ENCODE measurements at regions not wholly inside any gene's neighbourhood (a gene's known extent, or its start where the extent isn't known, plus 50 kb on each side); places are given as distances from the start of the nearest gene placed in this dataset.

DNA sequence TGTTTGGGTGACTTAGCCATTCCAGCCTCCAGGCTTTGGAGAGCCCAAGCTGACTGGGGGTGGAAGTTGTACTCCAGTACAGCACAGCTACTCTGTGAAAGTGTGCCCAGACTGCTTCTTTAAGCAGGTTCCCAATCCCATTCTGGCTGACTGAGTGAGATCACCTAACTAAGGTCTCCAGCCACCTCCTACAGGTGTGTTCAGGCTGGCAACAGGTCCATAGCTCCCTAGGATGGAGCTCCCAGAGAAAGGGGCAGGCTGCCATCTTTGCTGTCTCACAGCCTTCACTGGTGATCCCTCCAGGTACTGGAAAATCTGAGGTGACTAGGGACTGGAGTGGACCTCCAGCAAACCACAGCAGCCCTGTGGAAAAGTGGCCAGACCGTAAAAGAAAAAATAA, 445.3 kb upstream of the KCNMB2 start:
- no peak overlapping the region for H2BK12ac ChIP-seq (ENCODE audit: low read depth, low read length)
- POLR2A ChIA-PET (ENCODE audit: partially characterized antibody), result no interaction called here
- no peak for FAIRE-seq
- H3K4me1 ChIP-seq (replicated peaks in 1 of 4; ENCODE audit: control insufficient read depth in 3 of 4, insufficient read depth in 4 of 4, low read length in 3 of 4), result no peaks in the 10 kb centered on the region
- no peak overlapping the region for H3K4ac ChIP-seq (replicated peaks; ENCODE audit: insufficient read length, low read depth, low read length)
- 91% methylated on average over 1 of the region's 1 CpG; no CpG with 5 or more reads in 1 of the 2 experiments for WGBS, 2 experiments (ENCODE audit: extremely low coverage in 1 of 2, insufficient coverage in 1 of 2, insufficient read length in 1 of 2, insufficient replicate concordance in 2 of 2, low coverage in 1 of 2, low lambda C conversion rate in 2 of 2, missing lambda C conversion rate in 1 of 2)
- H3K14ac ChIP-seq (ENCODE audit: insufficient read length), result no peak overlapping the region
- H4K20me1 ChIP-seq (replicated peaks in 1 of 2; ENCODE audit: control insufficient read depth in 1 of 2, insufficient read depth in 2 of 2, low read length in 2 of 2), result no peaks in the 10 kb centered on the region
- no peaks in the 10 kb centered on the region for H3K36me3 ChIP-seq (ENCODE audit: control insufficient read depth in 2 of 4, insufficient read depth in 4 of 4, low read length in 3 of 4)
- no peak overlapping the region for H3K9ac ChIP-seq (replicated peaks in 1 of 4; ENCODE audit: extremely low read depth in 1 of 4, low read depth in 3 of 4, low read length in 3 of 4)
- DNase-seq (ENCODE audit: low read depth in 1 of 2, low spot score in 2 of 2), result no peak
- H3K4me2 ChIP-seq (ENCODE audit: insufficient read depth in 1 of 2, low read depth in 2 of 2, low read length in 2 of 2), result no peak overlapping the region
- H3K79me1 ChIP-seq (ENCODE audit: low read depth, low read length), result no peaks in the 10 kb centered on the region
- no peak overlapping the region for H4K8ac ChIP-seq (ENCODE audit: extremely low read depth, insufficient read depth, low read length)
- no peaks in the 10 kb centered on the region for H3K79me2 ChIP-seq (ENCODE audit: control insufficient read depth in 1 of 2, insufficient read depth in 2 of 2, low read length in 2 of 2)
- no peak overlapping the region for H2BK120ac ChIP-seq (replicated peaks; ENCODE audit: low read depth, low read length)
- no peak overlapping the region for H3K18ac ChIP-seq (ENCODE audit: extremely low read depth, low read length)
- H3K23me2 ChIP-seq (ENCODE audit: low read depth, low read length), result no peaks in the 10 kb centered on the region
- H4K91ac ChIP-seq (replicated peaks; ENCODE audit: insufficient read length, low read length), result no peak overlapping the region
- H3K27me3 ChIP-seq (replicated peaks in 1 of 4; ENCODE audit: control insufficient read depth in 3 of 4, extremely low read depth in 1 of 4, insufficient read depth in 3 of 4, low read length in 3 of 4), result no peaks in the 10 kb centered on the region
- H2BK15ac ChIP-seq (ENCODE audit: low read length), result no peak overlapping the region
- no peak overlapping the region for H2AFZ ChIP-seq (ENCODE audit: low read length)
- H3K56ac ChIP-seq (replicated peaks; ENCODE audit: insufficient read length, low read depth, low read length), result no peak overlapping the region
- no peak overlapping the region for H2AK5ac ChIP-seq (ENCODE audit: low read depth, low read length)
- H4K5ac ChIP-seq (ENCODE audit: insufficient read length, low read depth, low read length), result no peak overlapping the region
- no peak overlapping the region for H2BK20ac ChIP-seq (ENCODE audit: low read length)
- no peak overlapping the region for H3K23ac ChIP-seq (ENCODE audit: insufficient read length)
- no peak overlapping the region for H2BK5ac ChIP-seq (ENCODE audit: low read depth, low read length)
- no peak overlapping the region for H3K4me3 ChIP-seq (ENCODE audit: extremely low read depth in 1 of 4, insufficient read depth in 2 of 4, low read depth in 3 of 4, low read length in 4 of 4)
- CTCF ChIA-PET (ENCODE audit: partially characterized antibody), result interaction anchor here (1.5 kb wide), 1 partner anchor 16 kb away, joined by 3 read pairs; no protein-coding TSS in a partner anchor
- no peaks in the 10 kb centered on the region for H3K9me3 ChIP-seq (ENCODE audit: insufficient read depth in 2 of 2, low read depth in 1 of 2, low read length in 1 of 2)
- no peak overlapping the region for H3K27ac ChIP-seq (ENCODE audit: low read depth, low read length)
- no peak for TF ChIP-seq KDM1A (IDR thresholded peaks at IDR 0.05; ENCODE audit: borderline replicate concordance, low read length)
- TF ChIP-seq GABPA (IDR thresholded peaks at IDR 0.05; ENCODE audit: borderline replicate concordance, insufficient read depth, low read length), result no peak
- TF ChIP-seq GTF2F1 (IDR thresholded peaks at IDR 0.05; ENCODE audit: borderline replicate concordance, low read depth, low read length), result no peak
- no peak for TF ChIP-seq POLR2A (IDR thresholded peaks at IDR 0.05; ENCODE audit: control extremely low read depth in 1 of 2, low read depth in 2 of 2, low read length in 2 of 2)
- TF ChIP-seq JUND (IDR thresholded peaks at IDR 0.05; ENCODE audit: low read length), result no peak
- TF ChIP-seq RBBP5 (IDR thresholded peaks at IDR 0.05; ENCODE audit: borderline replicate concordance, low read depth, low read length), result no peak
- no peak for TF ChIP-seq MAFK (IDR thresholded peaks at IDR 0.05; ENCODE audit: low read depth, low read length)
- TF ChIP-seq, protein P1, sequence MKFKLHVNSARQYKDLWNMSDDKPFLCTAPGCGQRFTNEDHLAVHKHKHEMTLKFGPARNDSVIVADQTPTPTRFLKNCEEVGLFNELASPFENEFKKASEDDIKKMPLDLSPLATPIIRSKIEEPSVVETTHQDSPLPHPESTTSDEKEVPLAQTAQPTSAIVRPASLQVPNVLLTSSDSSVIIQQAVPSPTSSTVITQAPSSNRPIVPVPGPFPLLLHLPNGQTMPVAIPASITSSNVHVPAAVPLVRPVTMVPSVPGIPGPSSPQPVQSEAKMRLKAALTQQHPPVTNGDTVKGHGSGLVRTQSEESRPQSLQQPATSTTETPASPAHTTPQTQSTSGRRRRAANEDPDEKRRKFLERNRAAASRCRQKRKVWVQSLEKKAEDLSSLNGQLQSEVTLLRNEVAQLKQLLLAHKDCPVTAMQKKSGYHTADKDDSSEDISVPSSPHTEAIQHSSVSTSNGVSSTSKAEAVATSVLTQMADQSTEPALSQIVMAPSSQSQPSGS (IDR thresholded peaks at IDR 0.05; ENCODE audit: low read length), result no peak
- TF ChIP-seq TAF7 (optimal IDR thresholded peaks at IDR 0.05; ENCODE audit: borderline replicate concordance, low read depth, low read length), result no peak
- TF ChIP-seq SIN3A (conservative IDR thresholded peaks at IDR 0.05 in 1 of 2, IDR thresholded peaks at IDR 0.05 in 1 of 2; ENCODE audit: low read depth in 1 of 2, low read length in 2 of 2), result no peak
- no peak for TF ChIP-seq BRCA1 (IDR thresholded peaks at IDR 0.05; ENCODE audit: low read depth, low read length)
- TF ChIP-seq HDAC6 (IDR thresholded peaks at IDR 0.05; ENCODE audit: low read depth, low read length), result no peak
- TF ChIP-seq CEBPB (IDR thresholded peaks at IDR 0.05; ENCODE audit: low read depth, low read length), result no peak
- TF ChIP-seq NANOG (IDR thresholded peaks at IDR 0.05; ENCODE audit: insufficient read depth, low read depth, low read length, poor library complexity, severe bottlenecking), result no peak
